Esophagus squamous epithelium (tissue), 4 donors: ENCODE measurements at regions not wholly inside any gene's neighbourhood (a gene's known extent, or its start where the extent isn't known, plus 50 kb on each side); places are given as distances from the start of the nearest gene placed in this dataset.
"Not testable (repeated sequence)": the region's sequence is repeated elsewhere in the genome, so short reads cannot be mapped to it uniquely, and the experiment has no call there.

ENCODE experiments used
- CTCF ChIP-seq, 6 experiments: fragments of 450-650 bp in 4 of 6; fragments of 200-600 bp in 2 of 6; sonication (generic) in 2 of 6; IDR thresholded peaks; one replicate each; pipeline ENCODE4 v1.5.1; 2016 to 2019; ENCODE audit warnings: antibody characterized with exemption in 6 of 6, mild to moderate bottlenecking in 4 of 6, moderate library complexity in 4 of 6
- POLR2A ChIP-seq, 4 donors: fragments of 450-650 bp; IDR thresholded peaks; one replicate each; pipeline ENCODE4 v1.6.1; 2017; ENCODE audit warnings: antibody characterized with exemption in 4 of 4, mild to moderate bottlenecking in 4 of 4, moderate library complexity in 3 of 4

GRCh38 chr17:45673759-45674158, 110.4 kb upstream of the CRHR1 start:
- TF ChIP-seq CTCF, POLR2A (IDR thresholded peaks at IDR 0.05): not testable (repeated sequence)
